ENCODE measurements at regions not wholly inside any gene's neighbourhood (a gene's known extent, or its start where the extent isn't known, plus 50 kb on each side); places are given as distances from the start of the nearest gene placed in this dataset.

DNA sequence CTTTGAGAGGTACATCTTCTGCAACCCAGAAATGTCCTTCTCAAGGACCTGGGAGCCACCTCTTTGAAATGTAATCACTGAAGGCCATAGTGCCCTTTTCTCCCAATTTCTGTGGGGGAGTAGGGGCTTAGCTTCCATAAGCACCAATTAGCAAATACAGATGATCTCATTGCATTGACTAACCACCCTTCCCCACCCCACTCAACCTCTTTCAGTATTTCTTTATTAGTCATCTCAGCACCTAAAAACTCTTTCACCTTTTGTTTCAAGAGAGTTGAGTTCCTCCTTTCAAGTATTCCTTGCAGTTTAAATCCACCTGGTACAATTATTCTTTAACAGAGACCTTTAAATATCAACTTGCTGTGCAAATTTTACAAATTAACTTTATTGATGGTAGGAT is 1011.8 kb upstream of the CDH2 start:
- no peak for DNase-seq

DNA sequence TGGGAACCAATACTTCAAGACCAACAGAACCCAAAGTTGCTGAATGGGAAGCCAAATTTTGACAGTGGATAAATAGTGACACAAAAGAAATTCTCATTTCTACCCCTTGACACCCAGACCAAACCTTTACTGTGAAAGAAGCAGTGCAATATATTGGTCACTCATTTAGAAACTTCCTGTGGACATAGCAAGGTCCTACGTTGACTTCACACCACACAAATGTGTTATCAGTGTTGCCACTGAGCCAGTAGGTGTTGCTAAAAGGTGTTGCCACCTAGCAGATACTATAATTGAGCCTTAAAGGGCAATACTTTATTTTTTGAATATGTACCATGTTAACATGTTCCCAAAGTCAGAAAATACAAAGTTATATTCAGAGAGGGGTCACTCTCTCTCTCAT is 1008.9 kb upstream of the CDH2 start:
- no peak for DNase-seq

DNA sequence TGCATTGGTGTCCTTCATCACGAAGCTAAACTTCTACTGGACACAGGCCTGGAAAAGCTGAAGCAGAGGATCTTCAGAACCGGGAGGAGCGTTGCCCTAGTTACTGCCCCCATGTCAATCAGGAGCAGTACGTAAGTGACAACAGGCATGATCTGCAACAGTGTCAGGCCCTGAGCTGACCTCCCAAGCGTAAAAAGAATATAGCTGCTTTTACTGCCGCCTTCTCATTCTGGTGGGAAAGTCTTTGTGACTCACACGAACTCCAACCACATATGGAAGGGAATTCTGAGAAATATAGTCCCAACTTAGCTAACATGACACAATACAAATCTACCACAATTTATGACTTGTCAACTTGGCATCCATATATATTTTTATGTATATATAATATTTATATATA is 1007.7 kb upstream of the CDH2 start:
- no peak for DNase-seq

DNA sequence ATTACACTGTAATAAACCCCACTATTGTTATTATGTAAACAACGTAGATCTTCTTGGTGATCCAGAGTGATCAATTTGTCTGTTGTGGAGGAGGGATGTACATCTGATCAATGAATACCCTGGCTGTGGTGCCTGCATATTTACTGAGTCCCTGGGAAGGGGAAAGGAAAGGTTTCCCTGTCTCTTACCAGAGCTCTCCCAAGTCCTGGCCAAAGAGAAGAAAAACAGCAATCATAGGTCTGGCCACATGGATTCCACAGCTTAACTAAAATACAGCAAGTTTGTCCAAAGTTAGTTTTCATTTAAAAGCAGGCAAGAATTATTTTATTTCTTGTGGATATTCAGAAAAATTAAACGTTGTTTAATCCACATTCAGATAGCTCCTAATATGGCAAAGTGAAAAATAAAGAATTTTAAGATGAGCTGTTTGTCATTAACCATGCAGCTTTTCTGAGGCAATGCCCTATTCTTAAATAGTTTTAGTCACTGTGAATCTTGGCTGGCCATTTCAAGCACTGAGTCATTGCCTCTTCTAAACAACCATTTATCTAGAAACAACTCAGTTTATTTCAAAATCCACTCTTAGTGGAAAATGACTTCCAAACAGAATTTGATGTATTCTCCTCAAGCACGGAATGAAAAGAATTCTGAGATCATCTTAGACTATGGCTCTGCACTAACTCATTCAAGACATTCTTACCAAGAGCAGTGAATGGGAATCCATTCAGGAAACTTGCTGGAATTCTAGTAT is 1004.4 kb upstream of the CDH2 start:
- no peak for DNase-seq

DNA sequence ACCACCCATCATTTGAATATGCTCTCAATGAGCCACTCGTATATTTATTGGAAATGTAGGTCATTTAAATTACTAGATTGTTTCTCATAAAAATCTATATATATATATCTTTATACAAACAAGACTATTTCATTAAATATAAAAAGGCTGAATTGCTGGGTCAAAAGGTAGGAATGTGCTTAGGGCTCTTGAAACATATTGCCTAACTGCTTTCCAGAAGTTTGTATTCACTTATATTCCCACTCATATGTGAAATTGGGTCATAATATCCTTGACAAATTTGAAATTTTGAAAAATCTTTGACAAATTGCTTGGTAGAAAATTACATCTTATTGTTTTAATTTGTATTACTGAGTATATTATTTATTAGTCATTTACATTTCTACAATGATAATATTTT is 999.8 kb upstream of the CDH2 start:
- DNase-seq: no peak

DNA sequence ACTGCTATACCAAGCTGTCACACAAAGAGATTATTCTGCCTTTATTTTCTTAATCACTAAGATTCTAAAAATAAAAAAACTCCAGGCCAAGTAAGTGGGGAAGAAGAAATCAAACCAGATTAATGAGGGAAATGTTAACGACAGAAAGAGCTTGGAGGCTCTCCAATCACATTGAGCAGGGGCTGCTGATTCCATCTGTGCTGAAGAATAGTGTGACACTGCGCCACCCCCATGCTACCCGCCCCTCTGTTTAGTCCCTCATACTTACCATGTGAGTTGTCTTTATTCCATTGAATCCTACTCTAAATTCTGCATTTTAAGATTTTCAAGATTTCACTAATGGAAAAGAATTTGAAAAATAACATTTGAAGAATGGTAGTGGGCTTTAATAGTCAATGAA is 998.0 kb upstream of the CDH2 start:
- no peak for DNase-seq

DNA sequence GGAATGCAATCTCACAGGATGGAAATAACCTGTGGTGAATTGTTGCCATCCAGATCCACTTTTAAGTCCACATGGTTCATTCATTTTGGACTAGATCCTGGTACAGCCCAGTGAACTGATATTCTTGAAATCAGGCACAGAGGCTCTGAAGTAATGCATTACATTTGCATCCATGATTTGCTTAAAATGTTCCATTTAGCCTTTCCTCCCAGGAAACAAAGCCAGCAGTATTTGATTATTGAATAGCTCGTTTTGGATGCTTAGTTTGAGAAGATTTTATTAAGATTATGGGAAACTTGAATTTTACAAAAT is 995.8 kb upstream of the CDH2 start:
- no peak for DNase-seq

DNA sequence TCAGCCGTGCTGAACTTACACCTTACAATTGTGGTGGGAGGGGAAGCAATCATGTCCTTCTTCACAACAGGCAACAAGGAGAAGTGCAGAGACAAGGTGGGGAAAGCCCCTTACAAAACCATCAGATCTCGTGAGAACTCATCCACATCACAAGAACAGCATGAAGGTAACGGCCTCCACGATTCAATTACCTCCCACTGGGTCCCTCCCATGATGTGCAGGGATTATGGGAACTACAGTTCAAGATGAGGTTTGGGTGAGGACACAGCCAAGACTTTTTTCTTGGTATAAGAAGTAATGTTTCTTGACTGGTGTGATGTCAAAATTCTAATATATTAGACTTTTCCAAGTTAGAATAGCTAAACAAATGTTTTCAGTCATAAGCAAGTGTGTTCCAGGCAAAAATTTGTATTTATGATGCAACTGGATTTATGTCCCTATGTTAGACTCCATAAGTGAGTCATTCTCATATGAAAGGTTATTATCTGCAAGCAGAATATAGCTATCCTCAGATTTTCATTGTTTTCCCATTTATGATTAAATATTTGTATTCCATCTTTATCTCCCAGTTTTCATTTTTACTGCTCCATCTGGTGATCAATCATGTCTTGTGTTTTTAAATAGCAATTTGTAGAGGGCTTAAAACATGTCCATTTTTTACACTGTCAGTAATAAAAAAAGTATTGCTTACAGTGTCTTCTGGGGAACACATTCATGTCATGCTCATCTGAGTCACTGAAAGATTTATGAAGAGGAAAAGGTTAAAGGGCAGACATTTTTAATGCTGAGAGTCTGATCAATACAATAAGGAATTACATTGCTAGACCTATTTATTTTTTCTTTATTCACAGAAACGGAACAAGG is 995.2 kb upstream of the CDH2 start:
- no peak for DNase-seq

DNA sequence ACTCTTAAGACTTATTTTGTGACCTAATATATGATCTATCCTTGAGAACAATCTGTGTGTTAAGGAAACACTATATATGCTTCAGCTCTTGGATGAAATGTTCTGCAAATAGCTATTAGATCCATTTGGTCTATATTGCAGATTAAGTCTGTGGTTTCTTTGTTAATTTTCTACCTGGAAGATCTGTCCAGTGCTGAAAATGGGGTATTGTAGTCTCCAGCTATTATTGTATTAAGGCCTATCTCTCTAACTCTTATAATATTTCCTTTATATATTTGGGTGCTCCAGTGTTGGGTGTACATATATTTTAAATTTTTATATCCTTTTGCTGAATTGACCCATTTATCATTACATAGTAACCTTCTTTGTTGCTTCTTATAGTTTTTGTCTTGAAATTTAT is 992.7 kb upstream of the CDH2 start:
- DNase-seq: no peak

DNA sequence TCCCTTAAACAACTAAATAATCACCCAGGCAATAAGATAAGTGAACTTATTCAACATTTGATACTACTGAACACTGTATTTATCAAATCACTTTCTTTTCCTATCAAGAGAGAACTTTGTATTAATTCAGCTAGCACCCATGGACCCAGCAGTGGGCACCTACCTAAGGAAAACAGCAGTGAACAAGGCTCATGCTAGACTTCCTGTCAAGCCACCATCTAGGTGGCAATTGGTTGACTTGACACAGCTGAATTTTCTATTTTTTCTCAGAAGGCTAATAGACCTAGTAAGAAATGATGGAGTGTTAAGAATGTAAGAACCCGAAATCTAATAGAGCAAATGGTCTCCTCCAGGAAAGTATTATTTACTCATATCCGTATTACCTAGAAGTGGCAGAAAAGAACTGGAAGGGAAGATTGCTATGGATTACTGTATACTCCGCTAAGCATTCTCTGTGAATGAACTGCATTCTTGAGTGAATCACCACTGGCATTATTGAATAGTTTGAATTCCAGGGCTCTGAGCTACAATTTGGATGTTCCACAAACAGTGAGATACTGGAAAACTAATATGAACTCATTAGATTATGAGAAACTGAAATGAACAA is 988.2 kb upstream of the CDH2 start:
- no peak for DNase-seq

DNA sequence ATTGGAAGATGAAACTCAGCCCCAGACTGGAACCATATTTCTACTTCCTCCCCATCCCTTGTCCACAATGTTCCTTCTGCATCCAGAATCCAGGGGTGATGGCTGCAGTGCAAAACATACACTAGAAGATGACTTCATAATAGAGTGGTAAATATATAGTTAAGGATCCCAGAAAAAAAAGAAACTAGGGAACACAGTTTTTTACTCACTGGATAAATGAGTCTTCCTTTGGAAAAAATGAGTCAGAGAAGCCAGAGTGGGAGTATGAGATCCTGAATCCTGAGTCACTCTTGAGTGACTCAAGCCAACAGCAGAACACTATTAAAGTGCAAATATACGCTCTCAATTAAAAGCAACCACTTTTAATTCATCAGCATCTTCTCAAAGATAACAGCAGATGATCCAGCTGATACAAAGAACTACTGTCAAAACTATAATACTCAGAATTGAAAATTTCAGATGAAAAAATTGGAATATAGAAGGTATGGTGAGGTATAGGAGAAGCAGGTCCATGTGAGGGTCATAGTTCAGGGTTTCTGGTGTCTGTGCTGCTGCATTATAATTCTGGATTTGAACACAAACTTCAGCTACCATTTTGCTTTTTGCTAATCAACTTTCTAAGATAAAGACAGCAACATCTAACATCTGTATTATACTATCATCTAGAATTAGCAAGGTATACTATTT is 987.2 kb upstream of the CDH2 start:
- DNase-seq: no peak

DNA sequence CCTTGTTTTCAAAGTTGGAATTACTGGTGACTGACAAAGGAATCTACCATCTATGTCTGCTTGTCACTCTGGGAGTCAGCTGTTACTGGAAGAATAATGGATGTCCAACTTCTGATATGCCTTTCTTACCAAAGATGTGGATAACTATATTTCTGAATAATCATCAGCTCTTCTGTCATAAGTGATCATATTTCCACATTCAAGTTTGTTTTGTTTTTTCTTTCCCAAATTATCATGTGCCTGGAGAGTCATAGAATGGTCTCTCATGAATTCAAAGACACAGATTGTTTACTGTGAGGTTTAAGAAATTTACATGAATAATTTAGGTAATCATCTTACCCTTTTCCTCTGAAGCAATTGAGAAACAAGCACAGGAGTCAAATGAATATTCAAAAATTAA is 986.7 kb upstream of the CDH2 start:
- no peak for DNase-seq

DNA sequence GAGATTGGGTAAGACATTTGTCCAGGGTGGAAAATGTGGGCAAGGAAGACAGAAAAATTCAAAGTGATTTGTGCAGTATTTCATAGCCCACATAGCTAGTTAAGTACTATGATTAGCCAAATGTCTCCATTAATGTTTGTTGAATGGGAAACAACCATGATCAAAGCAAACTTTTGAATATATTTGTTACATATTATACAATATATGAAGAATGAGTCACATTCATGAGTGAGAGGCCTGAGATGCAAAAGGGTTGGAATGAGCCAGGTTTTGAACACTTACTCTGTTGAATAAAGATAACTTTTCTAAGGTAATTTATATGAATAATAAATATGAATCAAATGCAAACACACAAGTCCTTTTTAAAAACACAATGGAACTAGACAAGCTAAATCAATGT is 984.5 kb upstream of the CDH2 start:
- DNase-seq: no peak

DNA sequence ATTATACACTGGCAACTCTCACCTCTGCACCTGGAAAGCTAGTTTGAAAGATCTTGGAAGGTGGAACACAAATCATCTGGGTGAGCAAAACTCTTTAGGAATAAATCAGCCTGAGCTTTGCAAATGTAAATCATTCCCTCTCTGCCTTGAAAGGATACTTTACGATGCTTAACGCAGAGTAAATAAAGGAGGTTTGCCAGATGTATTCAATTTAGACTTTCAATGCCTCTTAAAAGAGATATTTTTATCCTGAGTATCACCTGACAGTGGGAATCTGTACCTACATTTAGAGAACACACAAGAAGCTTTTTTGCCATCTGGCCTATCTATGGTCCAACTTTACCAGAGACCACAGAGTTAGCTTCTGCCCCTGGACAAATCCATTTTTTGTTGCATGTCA is 983.2 kb upstream of the CDH2 start:
- DNase-seq: no peak

DNA sequence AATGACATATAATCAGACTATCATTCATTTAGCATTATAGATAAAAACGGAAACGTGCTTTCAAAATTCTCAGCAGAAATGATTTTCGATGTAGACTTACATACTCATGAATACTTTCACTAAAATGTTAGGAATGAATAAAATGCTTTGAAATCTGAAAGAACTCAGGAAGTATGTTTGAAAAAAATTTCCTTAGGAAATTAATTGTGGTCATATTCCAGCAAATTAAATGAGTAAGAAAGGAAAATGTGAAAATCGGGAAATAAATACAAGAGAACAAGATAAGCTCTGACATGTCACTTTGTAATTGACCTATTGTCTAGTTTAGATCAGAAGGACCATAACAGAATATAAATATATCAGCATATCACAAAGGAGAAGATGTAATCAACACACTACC is 981.0 kb upstream of the CDH2 start:
- DNase-seq: no peak

DNA sequence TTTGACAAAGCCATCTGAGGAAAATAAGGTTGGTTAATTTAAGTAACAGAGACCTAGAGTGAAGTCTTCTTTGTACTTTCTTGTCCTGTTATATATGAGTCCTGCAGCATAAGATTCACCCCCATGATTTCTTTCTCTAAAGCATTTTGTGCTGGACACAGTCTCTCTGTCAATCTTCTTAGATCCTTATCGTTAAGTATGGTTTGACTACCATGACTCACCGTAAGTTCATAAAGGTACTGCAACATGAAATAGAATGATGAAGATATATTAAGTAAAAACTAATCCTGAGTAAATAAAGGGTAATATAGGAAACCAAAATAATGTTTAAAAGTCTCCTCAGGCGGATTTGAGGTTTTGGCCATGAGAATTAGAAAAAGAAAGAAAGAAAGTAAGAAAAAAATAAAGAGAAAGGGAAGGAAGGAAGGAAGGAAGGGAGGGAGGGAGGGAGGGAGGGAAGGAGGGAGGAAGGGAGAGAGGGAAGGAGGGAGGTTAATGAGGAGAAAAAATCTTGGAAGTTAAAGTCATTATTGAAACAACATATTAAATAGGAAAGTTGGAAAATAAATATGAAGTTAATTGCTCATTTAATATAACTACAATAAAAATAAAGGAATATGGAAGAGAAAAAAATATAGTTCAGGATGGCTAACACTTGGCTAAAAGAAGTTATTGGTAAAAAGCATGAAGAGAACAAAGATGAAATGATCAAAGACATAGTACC is 980.3 kb upstream of the CDH2 start:
- DNase-seq: no peak

DNA sequence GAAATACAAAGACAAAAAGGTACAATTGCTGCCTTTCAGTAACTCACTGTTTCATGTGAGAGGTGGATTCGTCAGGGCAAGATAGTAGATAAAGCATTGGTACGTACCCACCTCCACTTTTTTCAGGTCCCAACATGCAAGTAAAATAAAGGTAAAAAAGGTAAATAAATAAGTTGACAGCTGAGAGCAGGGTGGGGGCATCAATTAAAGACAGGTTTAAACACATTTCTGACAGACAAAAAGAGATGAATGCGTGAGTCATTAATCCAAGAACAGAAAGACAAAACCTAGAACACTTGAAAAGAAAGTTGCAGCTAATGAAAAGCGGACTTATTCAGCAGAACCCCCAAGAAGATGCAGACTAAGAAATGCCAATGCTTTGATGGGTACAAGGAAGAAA is 979.6 kb upstream of the CDH2 start:
- DNase-seq: no peak

DNA sequence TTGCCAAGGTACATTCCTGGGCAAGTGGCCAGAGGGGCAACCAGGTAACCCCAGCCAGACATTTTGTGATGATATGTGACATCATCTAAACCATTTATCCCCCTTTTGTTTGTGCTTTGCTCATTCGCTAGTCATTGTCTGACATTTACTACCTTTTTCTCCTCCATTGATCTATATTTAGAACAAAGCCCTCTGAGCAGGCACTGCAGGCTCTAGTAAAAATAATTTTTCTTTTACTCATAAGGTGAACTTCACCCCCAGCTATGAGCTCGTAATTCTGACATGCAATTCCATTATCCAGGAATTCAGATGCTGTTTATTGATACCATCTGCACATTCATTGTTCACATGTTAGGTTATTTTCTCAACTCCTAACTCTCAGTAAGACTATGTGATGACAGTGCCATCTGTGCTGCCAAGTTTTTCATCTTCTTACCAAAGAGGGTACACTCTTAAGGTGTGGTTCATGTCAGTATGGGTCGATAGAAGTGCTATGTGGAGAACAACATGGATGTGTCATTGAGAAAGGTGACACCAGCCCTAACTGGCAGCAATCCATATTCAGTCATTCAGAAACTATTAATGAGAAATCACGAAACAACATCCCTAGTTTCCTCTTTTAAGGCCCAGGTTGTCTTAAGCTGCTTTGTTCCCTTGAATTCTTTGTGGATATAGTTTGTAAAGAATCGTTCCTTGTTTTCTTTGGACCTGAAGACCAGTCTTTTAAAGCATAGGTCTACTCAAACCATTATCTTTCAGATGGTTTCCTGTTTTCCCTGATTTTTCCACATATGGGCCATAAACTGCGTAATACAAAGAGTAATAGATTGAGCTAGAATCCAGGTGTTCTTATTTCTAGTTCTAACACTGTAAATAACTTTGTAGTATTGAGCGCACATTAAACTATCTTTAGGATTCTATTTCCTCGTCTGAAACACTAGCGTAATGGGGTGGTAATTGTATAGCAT is 978.1 kb upstream of the CDH2 start:
- DNase-seq: no peak

DNA sequence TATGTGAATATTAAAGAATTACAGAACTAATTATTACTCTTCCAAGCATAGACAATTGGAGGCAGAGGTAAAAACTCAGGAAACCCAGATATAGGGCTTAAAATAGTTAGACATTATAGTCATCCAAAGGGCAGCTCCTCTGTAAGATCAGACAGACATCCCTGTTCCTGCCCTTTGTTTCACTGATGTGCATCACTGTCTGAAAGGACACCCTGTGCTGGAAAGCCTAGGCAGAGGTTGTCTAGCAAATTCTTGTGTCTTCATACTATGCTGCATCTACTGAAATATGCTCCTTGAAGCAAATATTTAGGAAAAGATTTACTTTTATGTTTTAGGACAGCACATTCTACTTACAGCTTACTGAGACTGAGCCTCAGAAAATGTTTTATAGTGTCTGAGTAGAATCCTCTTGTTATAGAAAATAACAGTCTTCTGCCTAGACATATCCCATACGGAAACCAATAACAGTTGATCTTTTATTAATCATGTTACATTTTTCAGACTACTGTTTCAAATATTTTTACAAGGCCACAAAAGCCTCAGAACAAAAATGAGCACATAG is 977.3 kb upstream of the CDH2 start:
- DNase-seq: no peak

DNA sequence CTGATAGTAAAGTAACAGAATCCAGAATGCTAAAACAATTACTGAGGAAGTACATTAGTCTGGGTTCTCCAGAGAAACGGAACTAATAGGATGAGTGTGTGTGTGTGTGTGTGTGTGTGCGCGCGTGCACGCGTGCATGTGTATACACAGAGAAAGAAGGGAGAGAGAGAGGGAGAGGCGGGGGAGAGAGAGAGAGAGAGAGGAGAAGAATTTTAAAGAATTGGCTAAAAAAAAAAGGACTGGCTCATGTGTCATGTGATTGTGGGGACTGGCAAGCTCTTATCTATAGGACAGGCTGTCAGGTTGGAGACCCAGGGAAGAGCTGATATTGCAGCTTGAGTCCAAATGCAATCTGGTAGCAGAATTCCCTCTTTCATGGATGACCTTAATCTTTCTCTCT is 976.2 kb upstream of the CDH2 start:
- no peak for DNase-seq

DNA sequence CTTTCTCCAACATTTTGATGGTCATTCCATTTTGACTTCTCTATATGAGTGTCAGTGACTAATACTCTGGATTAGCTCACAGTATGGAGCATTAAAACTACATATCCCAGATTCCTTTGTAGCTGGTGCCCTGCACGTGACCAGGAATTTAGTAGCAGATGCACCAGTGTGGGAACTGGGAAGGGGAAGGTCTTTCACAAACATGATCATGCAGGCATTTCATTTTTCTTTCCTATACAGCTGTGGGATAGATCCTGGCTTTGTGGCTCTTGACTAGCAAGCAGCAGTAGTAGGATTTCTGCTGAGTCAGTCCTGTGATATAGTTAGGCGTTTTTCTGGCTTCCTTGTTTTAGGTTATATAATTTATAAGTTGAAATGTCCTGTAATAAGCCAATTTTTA is 971.0 kb upstream of the CDH2 start:
- no peak for DNase-seq

Measured in T-helper 2 cell (primary cell).